ENCODE measurements at regions not wholly inside any gene's neighbourhood (a gene's known extent, or its start where the extent isn't known, plus 50 kb on each side); places are given as distances from the start of the nearest gene placed in this dataset.

DNA sequence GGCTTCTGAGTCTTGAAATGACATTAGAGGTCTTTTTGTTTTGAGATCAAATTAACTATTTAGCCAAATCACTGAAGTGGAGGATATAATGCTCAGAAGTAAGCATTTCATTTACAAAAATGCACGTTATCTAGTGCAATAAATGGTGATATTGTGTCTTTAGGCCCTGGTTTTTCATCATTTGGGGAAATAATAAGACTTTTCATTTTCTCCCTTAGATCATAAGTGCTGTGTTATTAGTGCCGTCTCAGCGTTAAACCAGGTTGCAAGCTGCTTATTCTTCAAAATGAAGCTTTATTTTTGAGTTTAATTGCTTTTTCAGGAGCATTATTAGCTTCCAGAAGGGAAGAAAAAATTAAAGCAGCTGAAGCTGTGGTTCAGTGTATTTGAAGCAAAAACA, 1416.8 kb upstream of the GOT2 start:
- H3K36me3 ChIP-seq (ENCODE audit: low read depth), result no peaks in the 10 kb centered on the region
- no peak overlapping the region for H3K27ac ChIP-seq
- H3K4me2 ChIP-seq, result no peak overlapping the region
- ChIA-PET CTCF (no interaction called here), POLR2A (ENCODE audit: unreplicated experiment) (no interaction called here)
- H4K20me1 ChIP-seq (ENCODE audit: insufficient read depth), result no peaks in the 10 kb centered on the region
- no peaks in the 10 kb centered on the region for H3K4me1 ChIP-seq (replicated peaks; ENCODE audit: insufficient read depth)
- H3K79me2 ChIP-seq (ENCODE audit: low read depth), result no peaks in the 10 kb centered on the region
- TF ChIP-seq EZH2 (IDR thresholded peaks at IDR 0.05; ENCODE audit: low read depth), result no peak
- TF ChIP-seq, protein P1, sequence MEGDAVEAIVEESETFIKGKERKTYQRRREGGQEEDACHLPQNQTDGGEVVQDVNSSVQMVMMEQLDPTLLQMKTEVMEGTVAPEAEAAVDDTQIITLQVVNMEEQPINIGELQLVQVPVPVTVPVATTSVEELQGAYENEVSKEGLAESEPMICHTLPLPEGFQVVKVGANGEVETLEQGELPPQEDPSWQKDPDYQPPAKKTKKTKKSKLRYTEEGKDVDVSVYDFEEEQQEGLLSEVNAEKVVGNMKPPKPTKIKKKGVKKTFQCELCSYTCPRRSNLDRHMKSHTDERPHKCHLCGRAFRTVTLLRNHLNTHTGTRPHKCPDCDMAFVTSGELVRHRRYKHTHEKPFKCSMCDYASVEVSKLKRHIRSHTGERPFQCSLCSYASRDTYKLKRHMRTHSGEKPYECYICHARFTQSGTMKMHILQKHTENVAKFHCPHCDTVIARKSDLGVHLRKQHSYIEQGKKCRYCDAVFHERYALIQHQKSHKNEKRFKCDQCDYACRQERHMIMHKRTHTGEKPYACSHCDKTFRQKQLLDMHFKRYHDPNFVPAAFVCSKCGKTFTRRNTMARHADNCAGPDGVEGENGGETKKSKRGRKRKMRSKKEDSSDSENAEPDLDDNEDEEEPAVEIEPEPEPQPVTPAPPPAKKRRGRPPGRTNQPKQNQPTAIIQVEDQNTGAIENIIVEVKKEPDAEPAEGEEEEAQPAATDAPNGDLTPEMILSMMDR (conservative IDR thresholded peaks at IDR 0.05), result no peak
- no peaks in the 10 kb centered on the region for H3F3A ChIP-seq (ENCODE audit: insufficient read depth, low read depth)
- no peaks in the 10 kb centered on the region for H3K9me2 ChIP-seq (ENCODE audit: insufficient read depth)
- H3K27me3 ChIP-seq (ENCODE audit: insufficient read depth, low read depth), result no peaks in the 10 kb centered on the region
- DNase-seq, result no peak
- no peaks in the 10 kb centered on the region for H3K9me3 ChIP-seq (ENCODE audit: insufficient read depth, low read depth)
- no TSS peak for BruUV-seq (replicated peaks)
- no peak overlapping the region for H2AFZ ChIP-seq
- H3K4me3 ChIP-seq, result no peak overlapping the region
- intact Hi-C loops (cut with micrococcal nuclease; ENCODE audit: unreplicated experiment), result no loop called here

DNA sequence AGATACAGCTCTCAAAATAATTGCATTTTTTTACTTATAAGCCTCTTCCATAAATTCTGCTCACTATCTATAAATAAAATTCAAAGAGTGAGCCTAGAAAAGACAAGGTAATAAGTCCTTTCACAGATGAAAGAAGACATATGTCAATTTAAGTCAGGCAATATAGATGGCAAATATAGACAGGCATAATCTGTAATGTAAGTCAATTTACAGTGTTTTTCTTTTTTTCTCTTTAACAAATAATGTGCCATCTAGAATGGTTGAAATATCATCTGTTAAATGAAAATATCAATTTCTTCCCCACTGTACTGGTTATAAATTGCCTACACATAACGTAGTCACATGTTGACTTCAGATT, 1409.2 kb upstream of the GOT2 start:
- H3K4me1 ChIP-seq (replicated peaks; ENCODE audit: insufficient read depth), result no peaks in the 10 kb centered on the region
- no peak overlapping the region for H3K4me2 ChIP-seq
- no peaks in the 10 kb centered on the region for H3F3A ChIP-seq (ENCODE audit: insufficient read depth, low read depth)
- H3K27me3 ChIP-seq (ENCODE audit: insufficient read depth, low read depth), result no peaks in the 10 kb centered on the region
- no peak overlapping the region for H2AFZ ChIP-seq
- POLR2A ChIA-PET (ENCODE audit: unreplicated experiment), result no interaction called here
- no TSS peak for BruUV-seq (replicated peaks)
- no peaks in the 10 kb centered on the region for H3K79me2 ChIP-seq (ENCODE audit: low read depth)
- H3K27ac ChIP-seq, result no peak overlapping the region
- TF ChIP-seq, protein P1 (conservative IDR thresholded peaks at IDR 0.05), result no peak
- no peak for TF ChIP-seq EZH2 (IDR thresholded peaks at IDR 0.05; ENCODE audit: low read depth)
- H3K9me2 ChIP-seq (ENCODE audit: insufficient read depth), result no peaks in the 10 kb centered on the region
- no peak overlapping the region for H3K4me3 ChIP-seq
- H3K36me3 ChIP-seq (ENCODE audit: low read depth), result no peaks in the 10 kb centered on the region
- H3K9me3 ChIP-seq (ENCODE audit: insufficient read depth, low read depth), result no peaks in the 10 kb centered on the region
- no peaks in the 10 kb centered on the region for H4K20me1 ChIP-seq (ENCODE audit: insufficient read depth)
- CTCF ChIA-PET, result no interaction called here
- DNase-seq, result no peak
- intact Hi-C loops (cut with micrococcal nuclease; ENCODE audit: unreplicated experiment), result no loop called here

GRCh38 chr16:60142619-60143347, 1408.7 kb upstream of the GOT2 start:
- no TSS peak for BruUV-seq (replicated peaks)
- Histone ChIP-seq H2AFZ (no peak overlapping the region), H3F3A (ENCODE audit: insufficient read depth, low read depth) (no peaks in the 10 kb centered on the region), H3K4me2 (no peak overlapping the region), H3K4me3 (no peak overlapping the region), H4K20me1 (ENCODE audit: insufficient read depth) (no peaks in the 10 kb centered on the region), H3K79me2 (ENCODE audit: low read depth) (no peaks in the 10 kb centered on the region), H3K36me3 (ENCODE audit: low read depth) (no peaks in the 10 kb centered on the region), H3K9me3 (ENCODE audit: insufficient read depth, low read depth) (no peaks in the 10 kb centered on the region), H3K27ac (no peak overlapping the region), H3K27me3 (ENCODE audit: insufficient read depth, low read depth) (no peaks in the 10 kb centered on the region), H3K9me2 (ENCODE audit: insufficient read depth) (no peaks in the 10 kb centered on the region), H3K4me1 (replicated peaks; ENCODE audit: insufficient read depth) (no peaks in the 10 kb centered on the region)
- DNase-seq, result no peak
- ChIA-PET CTCF (no interaction called here), POLR2A (ENCODE audit: unreplicated experiment) (no interaction called here)
- TF ChIP-seq, protein P1 (conservative IDR thresholded peaks at IDR 0.05), result no peak
- TF ChIP-seq EZH2 (IDR thresholded peaks at IDR 0.05; ENCODE audit: low read depth), result no peak
- intact Hi-C loops (cut with micrococcal nuclease; ENCODE audit: unreplicated experiment), result no loop called here

All from PC-9 (cell line).